PFSK-1 (cell line): ENCODE measurements at regions not wholly inside any gene's neighbourhood (a gene's known extent, or its start where the extent isn't known, plus 50 kb on each side); places are given as distances from the start of the nearest gene placed in this dataset.

Experiments
- FOXP2 ChIP-seq: optimal IDR thresholded peaks from 2 replicates; pipeline ENCODE3; 2011; ENCODE audit warnings: borderline replicate concordance, control low read depth, inconsistent platforms; ENCODE audit not compliant: insufficient read depth; ENCODE audit errors: extremely low read length, extremely low read depth
- POLR2AphosphoS5 ChIP-seq: IDR thresholded peaks from 2 replicates; pipeline ENCODE4 v1.6.1; 2012; ENCODE audit warnings: low read depth, mild to moderate bottlenecking, control low read depth, low read length, moderate library complexity
- SIN3A ChIP-seq: IDR thresholded peaks from 2 replicates; pipeline ENCODE4 v1.6.1; 2012; ENCODE audit warnings: mild to moderate bottlenecking, low read length, moderate library complexity, borderline replicate concordance; ENCODE audit not compliant: insufficient read depth
- TAF1 ChIP-seq: IDR thresholded peaks from 2 replicates; pipeline ENCODE4 v1.6.1; 2012; ENCODE audit warnings: low read length, control low read depth, borderline replicate concordance; ENCODE audit not compliant: insufficient read depth
- TF ChIP-seq, protein P1 (sequence below), 2 experiments: IDR thresholded peaks; 2 replicates each; pipeline versions ENCODE4 v1.6.1 to v1.8.0; 2011 to 2012; ENCODE audit warnings: low read depth in 2 of 2, low read length in 2 of 2, control low read depth in 1 of 2, inconsistent platforms in 1 of 2, mild to moderate bottlenecking in 1 of 2, moderate library complexity in 1 of 2; ENCODE audit not compliant: insufficient read depth in 1 of 2

DNA sequence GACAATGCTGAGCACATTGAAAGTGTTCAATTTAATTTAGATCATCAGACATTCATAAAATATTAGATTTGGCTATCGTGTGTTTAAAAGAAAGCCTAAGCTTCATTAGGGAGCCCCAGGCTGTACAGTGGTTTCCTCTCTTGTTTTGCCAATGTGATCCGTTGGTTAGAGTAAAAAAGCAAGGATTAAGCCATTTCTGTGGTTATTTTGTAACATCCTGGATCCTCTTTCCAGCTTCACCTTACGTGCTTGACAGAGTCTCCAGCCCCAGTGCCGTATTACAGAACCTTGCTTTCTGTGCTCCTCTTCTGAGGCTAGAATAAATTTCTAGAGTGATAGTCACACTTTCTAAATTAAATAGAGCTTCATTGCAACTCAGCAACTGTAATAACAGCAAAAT lies 289.3 kb upstream of the LINC00305 start:
- TF ChIP-seq POLR2AphosphoS5 (no peak), FOXP2 (no peak), TAF1 (no peak), SIN3A (no peak)
- TF ChIP-seq, protein P1, sequence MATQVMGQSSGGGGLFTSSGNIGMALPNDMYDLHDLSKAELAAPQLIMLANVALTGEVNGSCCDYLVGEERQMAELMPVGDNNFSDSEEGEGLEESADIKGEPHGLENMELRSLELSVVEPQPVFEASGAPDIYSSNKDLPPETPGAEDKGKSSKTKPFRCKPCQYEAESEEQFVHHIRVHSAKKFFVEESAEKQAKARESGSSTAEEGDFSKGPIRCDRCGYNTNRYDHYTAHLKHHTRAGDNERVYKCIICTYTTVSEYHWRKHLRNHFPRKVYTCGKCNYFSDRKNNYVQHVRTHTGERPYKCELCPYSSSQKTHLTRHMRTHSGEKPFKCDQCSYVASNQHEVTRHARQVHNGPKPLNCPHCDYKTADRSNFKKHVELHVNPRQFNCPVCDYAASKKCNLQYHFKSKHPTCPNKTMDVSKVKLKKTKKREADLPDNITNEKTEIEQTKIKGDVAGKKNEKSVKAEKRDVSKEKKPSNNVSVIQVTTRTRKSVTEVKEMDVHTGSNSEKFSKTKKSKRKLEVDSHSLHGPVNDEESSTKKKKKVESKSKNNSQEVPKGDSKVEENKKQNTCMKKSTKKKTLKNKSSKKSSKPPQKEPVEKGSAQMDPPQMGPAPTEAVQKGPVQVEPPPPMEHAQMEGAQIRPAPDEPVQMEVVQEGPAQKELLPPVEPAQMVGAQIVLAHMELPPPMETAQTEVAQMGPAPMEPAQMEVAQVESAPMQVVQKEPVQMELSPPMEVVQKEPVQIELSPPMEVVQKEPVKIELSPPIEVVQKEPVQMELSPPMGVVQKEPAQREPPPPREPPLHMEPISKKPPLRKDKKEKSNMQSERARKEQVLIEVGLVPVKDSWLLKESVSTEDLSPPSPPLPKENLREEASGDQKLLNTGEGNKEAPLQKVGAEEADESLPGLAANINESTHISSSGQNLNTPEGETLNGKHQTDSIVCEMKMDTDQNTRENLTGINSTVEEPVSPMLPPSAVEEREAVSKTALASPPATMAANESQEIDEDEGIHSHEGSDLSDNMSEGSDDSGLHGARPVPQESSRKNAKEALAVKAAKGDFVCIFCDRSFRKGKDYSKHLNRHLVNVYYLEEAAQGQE (IDR thresholded peaks at IDR 0.05; ENCODE audit: insufficient read depth in 1 of 2, low read depth in 2 of 2, low read length in 2 of 2): no peak
